SH-SY5Y (cell line): ENCODE measurements at regions not wholly inside any gene's neighbourhood (a gene's known extent, or its start where the extent isn't known, plus 50 kb on each side); places are given as distances from the start of the nearest gene placed in this dataset.

Experiments
- GATA2 ChIP-seq: IDR thresholded peaks from 2 replicates; pipeline ENCODE4 v1.6.1; 2011; ENCODE audit warnings: mild to moderate bottlenecking, low read depth, low read length
- GATA3 ChIP-seq: IDR thresholded peaks from 2 replicates; pipeline ENCODE4 v1.6.1; 2011; ENCODE audit warnings: low read depth, mild to moderate bottlenecking, low read length, moderate library complexity

DNA sequence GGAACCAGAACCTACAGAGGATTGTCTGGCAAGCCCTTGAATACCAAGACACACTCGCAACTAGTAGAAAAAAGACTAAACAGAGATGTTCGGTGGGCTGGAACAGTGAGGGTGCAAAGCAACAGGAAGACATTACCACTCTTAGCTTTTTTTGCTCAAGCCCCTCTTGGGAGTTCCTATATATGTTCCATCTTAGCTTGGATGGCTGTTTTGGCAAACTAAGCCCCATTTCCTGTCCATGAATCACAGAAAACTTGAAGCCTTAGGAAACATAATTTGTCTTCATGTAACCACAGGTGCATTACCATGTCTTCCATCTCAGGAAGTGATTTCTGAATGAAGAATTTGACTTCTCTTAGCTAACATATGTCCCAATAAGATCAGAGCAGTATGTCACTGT is 446.3 kb downstream of the OLFM4 start:
- TF ChIP-seq GATA3 = no peak
- TF ChIP-seq GATA2 = no peak

DNA sequence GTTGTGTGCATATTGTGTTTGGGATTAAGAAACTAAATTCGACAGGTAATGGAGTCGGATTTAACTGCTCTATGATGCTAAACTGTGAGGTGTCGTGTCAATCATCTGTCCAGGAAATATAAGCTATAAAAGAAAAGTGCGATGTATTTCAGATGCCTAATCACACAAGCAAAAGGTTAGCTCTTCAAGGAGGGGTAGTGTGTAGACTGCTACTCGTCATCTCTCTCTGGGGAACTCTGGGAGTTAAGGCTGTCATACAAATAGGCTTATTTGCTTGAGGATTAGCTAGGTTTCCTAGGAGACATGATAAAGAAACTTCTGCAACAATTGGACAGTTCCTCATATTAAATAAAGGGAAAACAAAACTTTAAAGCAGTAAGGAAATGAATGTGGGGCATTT is 462.1 kb downstream of the OLFM4 start:
- TF ChIP-seq GATA2 = no peak
- no peak for TF ChIP-seq GATA3

DNA sequence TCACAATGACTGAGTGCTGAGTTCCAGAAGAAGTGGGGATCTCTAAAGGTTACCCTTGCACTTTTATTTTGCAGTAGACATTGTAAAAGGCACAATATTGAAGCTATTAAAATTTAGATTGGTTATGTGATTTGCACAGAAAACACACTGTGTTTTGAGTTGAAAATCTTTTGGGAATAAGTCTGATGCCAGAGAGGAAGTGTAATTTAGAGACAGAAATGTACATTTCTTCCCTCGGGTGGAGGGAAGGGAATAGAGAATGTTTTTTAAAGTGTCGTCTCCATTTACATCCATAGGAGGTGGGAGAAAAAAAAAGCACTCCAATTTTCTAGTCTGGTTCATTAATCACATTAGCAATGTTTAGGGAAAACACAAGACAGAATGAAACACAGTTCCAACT is 465.8 kb downstream of the OLFM4 start:
- TF ChIP-seq GATA3 (no peak), GATA2 (no peak)

DNA sequence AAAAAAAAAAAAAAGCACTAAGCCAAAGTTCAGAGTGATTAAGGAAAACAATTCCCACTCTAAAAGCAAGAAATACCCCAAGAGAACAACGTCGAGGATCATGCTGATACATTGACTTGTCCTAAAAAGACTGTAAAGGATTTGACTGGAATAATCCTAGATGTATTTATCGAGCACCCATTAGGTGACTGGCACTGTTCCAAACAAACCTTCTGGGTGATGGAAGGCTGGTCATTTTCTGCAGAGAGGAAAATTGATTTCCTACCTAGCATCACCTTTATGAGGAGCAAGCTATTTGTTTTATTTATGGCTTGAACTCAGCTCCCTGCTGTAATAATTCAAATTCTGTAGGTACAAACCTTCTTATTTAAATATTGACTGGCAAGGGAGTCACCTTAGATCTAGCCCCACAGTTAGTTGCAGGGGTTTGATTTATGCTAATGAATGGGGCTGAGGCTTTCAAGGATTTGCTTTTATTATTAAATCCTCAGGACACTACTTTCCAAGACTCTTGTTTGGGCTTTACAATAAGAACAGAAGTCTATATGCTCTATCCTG is 471.0 kb downstream of the OLFM4 start:
- TF ChIP-seq GATA3 (no peak), GATA2 (no peak)

DNA sequence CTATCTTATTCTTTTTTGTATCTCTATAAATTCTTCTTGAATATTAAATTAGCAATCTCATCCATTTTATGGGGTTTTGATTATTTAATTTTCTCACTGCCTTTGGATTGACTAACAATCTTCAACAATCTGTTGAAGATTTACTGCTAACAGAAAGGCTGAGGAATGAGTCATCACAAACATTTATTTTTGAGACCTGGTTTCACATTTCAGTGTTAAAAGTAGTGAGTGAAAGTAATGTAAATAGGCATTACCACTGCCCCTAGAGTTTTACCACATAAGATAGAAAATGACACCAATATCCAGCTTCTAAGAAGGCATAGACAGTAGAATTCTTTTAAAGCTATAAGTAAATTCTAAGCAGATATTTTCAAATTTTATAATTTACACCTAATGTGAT is 472.8 kb downstream of the OLFM4 start:
- TF ChIP-seq GATA2 (no peak), GATA3 (no peak)

DNA sequence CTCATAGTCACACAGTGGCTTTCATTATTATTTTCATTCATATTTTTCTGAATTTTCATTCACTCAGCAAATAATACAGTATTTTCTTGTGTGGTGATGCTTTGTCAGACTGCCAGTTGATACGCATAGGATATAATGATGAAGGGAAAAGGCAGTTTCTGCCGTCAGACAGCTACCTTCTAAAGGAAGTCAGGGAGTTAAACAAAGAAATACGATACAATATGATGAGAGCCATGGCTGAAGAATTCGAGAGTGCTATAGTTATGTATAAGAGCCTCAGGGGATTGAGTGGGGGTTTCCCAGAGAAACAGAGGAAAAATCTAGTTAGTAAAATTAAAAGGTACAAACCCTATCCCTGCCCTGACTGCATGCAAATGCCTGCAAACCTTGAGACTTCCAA is 479.1 kb downstream of the OLFM4 start:
- no peak for TF ChIP-seq GATA2
- no peak for TF ChIP-seq GATA3

DNA sequence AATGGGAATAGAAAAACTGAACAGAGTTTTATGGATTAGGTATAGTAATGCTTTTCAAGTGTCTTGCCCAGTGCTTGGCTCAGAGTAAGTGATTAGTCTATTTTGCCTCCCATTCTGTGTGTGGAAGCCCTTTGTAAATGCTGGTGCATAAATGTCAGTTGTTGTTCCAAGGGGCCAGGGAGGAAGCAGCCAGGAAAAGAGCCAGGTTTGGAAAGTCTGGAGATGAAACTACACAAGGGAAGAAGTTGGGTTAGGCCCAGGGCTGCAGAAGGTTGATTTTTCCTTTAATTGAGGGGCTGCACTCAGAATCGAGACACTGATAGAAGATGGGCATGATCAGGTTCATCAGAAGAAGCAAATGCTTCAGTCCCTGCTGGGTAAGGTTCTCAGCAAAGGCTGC is 484.0 kb downstream of the OLFM4 start:
- no peak for TF ChIP-seq GATA2
- TF ChIP-seq GATA3 = no peak

DNA sequence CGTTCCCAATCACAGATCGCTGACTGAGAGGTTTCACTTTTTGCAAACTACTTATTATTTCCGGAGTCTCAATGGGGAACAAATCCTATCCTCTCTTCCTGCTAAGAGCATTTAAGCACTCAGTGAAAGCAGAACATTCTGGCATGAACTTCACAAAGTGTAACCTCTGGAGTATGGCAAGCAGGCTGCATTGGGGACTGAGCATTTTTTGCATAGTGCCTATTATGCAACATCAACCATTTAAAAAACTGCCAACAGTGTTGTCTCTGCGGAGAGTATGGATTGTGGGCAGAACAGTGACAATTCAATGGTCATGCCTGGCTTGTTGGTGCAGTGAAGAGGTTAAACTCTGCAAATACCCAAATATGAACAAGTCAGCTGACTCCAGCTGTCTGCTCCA is 484.6 kb downstream of the OLFM4 start:
- TF ChIP-seq GATA3 = no peak
- TF ChIP-seq GATA2 = no peak

DNA sequence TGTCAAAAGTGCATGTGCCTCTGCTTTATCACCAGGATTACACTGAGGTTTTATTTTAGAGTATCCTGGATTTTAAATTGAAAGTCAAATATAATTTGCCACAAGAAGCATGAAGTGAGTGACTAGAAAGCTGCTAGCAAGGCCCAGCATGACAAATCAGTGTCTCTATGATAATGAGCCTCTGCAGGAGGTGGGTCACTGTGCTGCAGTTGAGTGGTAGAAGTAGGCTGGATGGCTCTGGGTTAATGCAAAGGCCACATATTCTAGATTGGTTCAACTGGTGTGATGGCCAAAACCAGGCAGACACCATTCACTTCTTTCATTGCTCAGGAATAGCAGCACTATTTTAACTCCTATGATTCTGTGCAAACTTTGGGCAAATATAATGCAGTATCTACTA is 491.5 kb downstream of the OLFM4 start:
- TF ChIP-seq GATA2 = no peak
- no peak for TF ChIP-seq GATA3

DNA sequence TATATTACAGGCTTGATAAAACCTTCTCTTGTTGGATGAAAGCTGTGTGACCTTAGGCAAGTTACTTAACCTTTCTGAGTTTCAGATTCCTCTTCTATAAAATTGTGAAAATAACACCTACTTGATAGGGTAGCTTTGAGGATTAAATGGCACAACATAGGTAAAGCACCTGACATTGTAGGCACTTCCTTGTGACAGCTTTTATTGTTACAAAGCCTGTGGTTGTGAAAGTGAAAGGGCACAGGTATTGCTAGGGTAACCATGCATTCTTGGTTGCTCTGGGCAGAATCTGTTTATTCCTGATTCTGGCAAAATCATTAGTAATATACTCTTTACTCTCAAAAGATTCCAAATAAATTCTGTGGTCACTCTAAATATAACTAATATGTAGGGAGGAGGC is 493.4 kb downstream of the OLFM4 start:
- TF ChIP-seq GATA2 (no peak), GATA3 (no peak)

DNA sequence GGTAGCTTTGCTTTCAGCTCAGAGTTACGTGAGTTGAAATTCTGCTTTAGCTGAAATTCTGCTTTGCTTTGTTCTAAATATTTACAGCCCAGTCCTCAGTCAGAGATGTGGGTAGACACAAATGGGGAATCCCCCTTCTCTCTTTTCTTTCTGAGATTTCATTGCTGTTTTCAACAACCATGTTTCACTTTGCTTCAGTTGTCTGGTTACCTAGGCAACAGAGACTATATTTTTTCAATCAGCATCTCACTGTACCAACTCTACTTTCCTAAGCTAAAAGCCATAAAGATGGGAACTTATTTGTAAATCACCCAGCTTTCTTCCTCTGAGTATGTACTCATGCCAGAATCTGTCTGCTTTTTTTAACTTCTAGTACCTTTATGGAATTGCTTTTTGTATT is 509.0 kb downstream of the OLFM4 start:
- TF ChIP-seq GATA2 (no peak), GATA3 (no peak)

DNA sequence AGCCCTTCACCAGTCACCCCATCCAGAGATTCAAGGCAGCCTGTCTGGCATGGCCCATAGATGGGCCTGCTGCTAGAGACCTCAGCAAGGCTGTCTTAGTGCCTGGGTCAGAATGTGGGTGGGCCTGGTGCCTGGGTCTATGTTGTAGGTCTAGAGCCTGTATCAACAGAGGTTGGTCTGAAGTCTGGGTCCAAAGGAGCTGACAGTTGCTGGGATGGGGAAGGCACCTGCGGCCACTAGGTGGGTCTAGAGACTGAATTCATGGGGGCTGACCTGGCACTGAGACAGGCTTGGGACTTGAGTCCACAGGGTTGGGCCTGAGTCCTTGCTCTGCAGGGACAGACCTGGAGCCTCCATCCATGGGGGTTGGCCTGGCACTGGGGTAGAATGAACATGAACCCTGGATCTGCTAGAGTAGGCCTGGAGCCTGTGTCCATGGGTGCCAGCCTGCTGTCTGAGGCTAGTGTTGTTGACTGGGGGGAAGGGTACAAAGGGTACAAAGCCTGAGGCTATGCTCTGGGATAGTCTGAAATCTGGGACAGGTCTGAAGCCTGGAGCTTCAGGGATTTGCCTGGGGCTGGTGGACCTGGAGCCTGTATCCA is 516.8 kb downstream of the OLFM4 start:
- TF ChIP-seq GATA3 = no peak
- TF ChIP-seq GATA2 = no peak

DNA sequence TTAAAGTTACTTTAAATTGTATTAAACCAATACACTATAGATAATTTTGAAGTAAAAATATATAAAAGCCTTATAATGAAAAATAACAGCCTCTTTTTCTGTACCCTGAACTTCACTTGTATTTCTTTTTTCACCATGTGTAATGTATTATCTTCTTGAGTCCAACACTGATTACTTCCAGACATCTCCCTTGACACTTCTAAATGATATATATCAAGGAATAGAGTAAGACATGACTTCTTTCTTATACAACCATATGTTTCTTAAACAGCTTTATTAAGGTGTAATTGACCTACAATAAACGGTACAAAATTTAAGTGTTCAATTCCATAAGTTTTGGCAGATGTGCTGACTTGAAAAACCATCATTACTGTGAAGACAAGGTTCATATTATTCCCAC is 531.9 kb downstream of the OLFM4 start:
- TF ChIP-seq GATA2 (no peak), GATA3 (no peak)

DNA sequence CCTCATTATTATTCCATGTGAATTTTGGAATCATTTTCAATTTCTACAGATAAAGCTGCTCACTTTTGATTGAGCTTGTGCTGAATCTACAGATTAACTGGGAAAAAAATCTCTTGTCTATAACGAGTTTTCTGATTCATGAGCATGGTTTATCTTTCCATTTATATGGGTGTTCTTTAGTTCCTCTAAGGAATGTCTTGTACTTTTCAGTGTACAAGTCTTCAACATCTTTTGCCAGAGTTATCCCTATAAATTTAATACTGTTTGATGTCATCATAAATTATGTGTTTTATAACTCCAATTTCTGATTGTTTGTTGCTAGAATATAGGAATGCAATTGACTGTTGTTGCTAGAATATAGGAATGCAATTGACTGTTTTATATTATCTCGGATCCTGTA is 533.8 kb downstream of the OLFM4 start:
- no peak for TF ChIP-seq GATA2
- TF ChIP-seq GATA3 = no peak

DNA sequence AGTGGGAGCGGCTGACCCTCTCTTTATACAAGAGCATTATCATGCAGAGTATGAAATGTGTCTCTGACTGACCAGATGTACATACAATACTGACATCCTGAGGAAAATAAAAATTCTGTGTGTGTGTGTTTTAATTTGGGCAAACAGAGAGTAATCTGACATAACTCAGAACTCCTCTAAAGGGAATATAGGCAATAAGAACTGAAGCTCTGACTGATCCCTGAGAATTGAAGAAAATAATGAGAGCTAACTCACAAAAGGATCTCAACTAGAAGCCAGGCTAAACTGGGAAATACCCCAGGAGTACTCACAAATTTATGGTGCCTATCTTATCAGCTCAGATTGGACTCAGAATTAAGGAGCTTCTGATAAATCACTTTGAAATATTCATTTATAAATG is 539.9 kb downstream of the OLFM4 start:
- TF ChIP-seq GATA2 (no peak), GATA3 (no peak)

DNA sequence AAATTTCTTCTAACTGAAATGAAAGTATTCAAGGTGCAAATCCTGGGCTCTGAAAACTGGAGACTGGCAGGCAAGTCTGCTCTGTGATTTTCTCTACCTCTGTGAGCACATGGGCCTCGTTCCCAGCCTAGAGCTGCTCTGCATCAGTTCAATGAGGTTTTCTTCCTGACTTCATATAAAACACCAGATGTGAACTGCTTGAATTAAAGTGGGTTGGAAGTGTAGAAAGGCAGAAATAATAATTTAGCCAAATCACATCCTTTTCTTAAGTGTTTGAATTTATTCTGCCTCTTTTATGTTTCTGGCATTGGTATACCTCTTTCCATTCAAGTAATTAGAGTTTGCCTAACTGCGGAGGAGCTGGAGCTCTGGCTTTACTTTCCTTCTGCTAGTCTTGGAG is 540.8 kb downstream of the OLFM4 start:
- TF ChIP-seq GATA3 (no peak), GATA2 (no peak)
